ENCODE measurements at regions not wholly inside any gene's neighbourhood (a gene's known extent, or its start where the extent isn't known, plus 50 kb on each side); places are given as distances from the start of the nearest gene placed in this dataset.

- DNase-seq = no peak
- Mint-ChIP-seq H3K36me3 (ENCODE audit: low read depth) (no peaks in the 10 kb centered on the region), H3K4me3 (no peak overlapping the region), H3K27me3 (ENCODE audit: insufficient read depth) (no peaks in the 10 kb centered on the region), H3K9me3 (peaks cover 31% of the 10 kb centered on the region), H3K4me1 (ENCODE audit: low read depth) (no peaks in the 10 kb centered on the region), H3K27ac (no peak overlapping the region)
- TF ChIP-seq CTCF (IDR thresholded peaks at IDR 0.05) = no peak
Measured at GRCh38 chr10:37713642-37714041, 143.8 kb downstream of the ZNF248 start.

DNA sequence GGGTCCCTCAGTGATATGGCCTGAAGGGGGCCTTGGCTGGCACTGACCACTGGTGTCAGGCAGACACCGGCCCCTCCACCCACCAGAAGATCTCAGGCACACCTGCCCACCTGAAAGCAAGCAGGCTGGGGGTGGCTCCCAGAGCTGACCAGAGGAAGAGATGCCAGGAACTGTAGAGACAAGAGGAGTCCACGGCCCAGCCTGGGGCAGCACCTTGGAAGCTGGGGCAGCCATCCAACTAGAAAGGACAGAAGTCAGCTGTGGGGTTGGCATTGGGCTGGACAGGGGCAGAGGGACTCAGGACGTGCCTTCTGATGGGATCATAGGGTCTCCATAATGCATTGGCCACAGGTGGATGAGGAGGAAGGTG, 144.3 kb downstream of the ZNF248 start:
- no peak for TF ChIP-seq CTCF (IDR thresholded peaks at IDR 0.05)
- DNase-seq = no peak
- no peaks in the 10 kb centered on the region for H3K36me3 Mint-ChIP-seq (ENCODE audit: low read depth)
- no peak overlapping the region for H3K4me3 Mint-ChIP-seq
- peaks cover 29% of the 10 kb centered on the region for H3K9me3 Mint-ChIP-seq
- H3K27me3 Mint-ChIP-seq (ENCODE audit: insufficient read depth) = no peaks in the 10 kb centered on the region
- H3K27ac Mint-ChIP-seq = no peak overlapping the region
- no peaks in the 10 kb centered on the region for H3K4me1 Mint-ChIP-seq (ENCODE audit: low read depth)

DNA sequence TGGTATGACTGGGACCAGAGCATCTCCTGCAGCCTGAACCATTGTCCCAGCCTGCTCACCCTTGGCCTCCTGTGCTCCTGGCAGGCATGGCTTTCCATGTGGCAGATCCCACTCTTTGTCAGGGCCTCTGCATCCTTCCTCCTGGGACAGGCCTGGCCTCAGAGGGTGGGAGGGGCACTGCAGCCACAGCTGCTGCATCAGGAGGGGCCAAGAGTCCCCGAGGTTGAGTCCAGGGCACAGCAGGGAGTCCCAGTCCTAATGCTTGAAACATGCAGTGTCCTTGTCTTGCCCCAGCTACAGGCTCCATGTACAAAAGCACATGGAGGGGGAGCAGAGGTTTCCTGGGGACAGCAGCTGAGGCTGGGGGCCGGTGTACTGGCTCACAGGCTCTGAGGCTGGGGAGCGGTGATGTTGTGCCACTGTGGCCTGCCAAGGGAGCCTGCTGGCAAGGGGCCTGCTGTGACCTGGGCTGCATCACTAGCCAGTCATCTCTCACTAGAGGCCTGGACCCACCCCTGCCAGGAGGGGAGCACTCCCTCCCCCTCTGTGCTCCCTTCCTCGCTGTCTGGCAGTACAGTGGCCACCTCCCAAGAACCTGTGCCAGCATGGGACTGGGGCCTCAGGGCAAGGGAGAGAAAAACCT, 144.8 kb downstream of the ZNF248 start:
- Mint-ChIP-seq H3K4me3 (no peak overlapping the region), H3K4me1 (ENCODE audit: low read depth) (no peaks in the 10 kb centered on the region), H3K36me3 (ENCODE audit: low read depth) (no peaks in the 10 kb centered on the region), H3K27ac (no peak overlapping the region), H3K27me3 (ENCODE audit: insufficient read depth) (no peaks in the 10 kb centered on the region), H3K9me3 (peaks cover 26% of the 10 kb centered on the region)
- no peak for DNase-seq
- TF ChIP-seq CTCF (IDR thresholded peaks at IDR 0.05) = no peak

DNA sequence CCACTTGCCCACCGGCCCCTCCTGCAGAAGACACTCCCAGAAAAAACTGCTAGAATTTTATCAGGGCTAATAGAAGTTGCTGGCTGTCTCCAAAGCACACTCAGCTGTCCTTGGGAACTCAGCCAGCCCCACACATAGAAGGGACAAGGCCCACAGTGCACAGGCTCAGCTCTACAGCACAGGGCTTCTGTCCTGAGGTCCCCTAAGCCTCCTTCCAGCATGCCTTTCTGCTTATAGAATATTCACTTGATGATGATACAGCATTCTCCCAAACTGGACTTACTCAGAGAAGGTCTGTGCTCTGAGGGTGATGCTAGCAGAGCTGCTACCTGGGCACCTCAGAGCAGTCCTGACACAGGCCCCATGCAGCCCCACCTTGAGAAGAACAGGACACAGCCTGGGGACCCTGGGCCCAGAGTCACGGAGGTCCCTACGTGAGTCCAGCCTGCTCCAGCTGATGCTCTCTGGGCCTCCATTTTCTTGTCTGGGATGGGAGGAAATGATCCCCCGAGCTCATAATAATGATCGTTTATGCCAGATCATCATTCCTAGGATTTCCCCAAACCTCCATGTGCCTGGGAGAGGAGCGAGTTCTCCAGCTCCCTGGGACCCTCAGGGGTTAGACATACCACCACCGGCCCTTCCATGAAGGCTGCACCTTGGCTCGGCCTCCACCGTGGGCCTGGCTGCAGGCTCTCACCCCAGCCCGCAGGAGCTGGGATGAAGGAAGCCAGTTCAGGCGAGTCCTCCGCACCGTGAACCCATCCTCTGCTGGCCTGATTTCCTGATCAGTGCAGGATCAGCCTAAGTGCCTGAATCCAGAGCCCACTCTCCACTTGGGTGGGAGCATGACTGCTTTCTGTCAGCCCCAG, 145.6 kb downstream of the ZNF248 start:
- H3K27me3 Mint-ChIP-seq (ENCODE audit: insufficient read depth) = no peaks in the 10 kb centered on the region
- H3K27ac Mint-ChIP-seq = no peak overlapping the region
- H3K9me3 Mint-ChIP-seq = peaks cover 27% of the 10 kb centered on the region
- no peaks in the 10 kb centered on the region for H3K36me3 Mint-ChIP-seq (ENCODE audit: low read depth)
- DNase-seq = no peak
- no peak overlapping the region for H3K4me3 Mint-ChIP-seq
- H3K4me1 Mint-ChIP-seq (ENCODE audit: low read depth) = no peaks in the 10 kb centered on the region
- TF ChIP-seq CTCF (IDR thresholded peaks at IDR 0.05) = no peak

DNA sequence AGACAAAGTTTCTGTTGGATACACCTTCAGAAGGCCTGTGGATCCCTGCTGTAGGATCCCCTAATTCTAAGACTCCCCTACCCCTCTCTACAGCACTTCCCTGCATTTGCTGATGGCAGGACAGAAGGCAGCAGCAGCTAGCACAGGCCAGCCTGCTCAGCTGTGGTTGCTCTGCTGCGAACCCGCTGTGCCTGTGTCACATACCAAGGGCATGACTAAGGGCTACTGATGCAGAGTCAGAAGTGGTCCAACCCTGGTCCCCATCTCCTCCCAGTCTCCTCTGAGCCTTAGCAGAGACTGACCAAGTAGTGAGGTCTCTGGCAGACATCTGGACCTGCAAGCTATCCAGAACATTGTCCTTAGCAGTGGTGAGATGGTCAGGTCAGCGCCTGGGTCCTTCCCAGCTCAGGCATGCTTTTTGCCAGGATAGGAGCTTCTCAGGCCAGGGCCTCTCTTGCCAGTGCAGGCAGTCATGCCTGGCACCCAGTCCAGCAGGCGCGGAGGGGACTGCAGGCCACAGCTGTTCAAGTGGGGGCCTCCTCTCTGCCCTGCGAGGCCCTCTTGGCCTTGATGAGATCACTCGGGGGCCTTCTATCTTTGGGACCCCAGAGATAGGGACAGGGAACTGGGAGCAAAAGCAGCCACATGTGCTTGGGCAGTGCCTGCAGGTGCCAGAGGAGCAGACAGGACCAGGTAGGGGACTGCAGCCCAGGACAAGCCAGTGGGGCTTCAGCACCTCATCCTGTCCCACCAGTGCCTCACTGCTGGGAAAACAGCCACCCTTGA, 146.4 kb downstream of the ZNF248 start:
- no peak for DNase-seq
- H3K4me1 Mint-ChIP-seq (ENCODE audit: low read depth) = no peaks in the 10 kb centered on the region

More for the DNA sequence above, 146.4 kb downstream of the ZNF248 start:
- no peak for TF ChIP-seq CTCF (IDR thresholded peaks at IDR 0.05)
- Mint-ChIP-seq H3K9me3 (peaks cover 35% of the 10 kb centered on the region), H3K27me3 (ENCODE audit: insufficient read depth) (no peaks in the 10 kb centered on the region), H3K4me3 (no peak overlapping the region), H3K27ac (no peak overlapping the region), H3K36me3 (ENCODE audit: low read depth) (no peaks in the 10 kb centered on the region)
